ENCODE measurements at regions not wholly inside any gene's neighbourhood (a gene's known extent, or its start where the extent isn't known, plus 50 kb on each side); places are given as distances from the start of the nearest gene placed in this dataset.

DNA sequence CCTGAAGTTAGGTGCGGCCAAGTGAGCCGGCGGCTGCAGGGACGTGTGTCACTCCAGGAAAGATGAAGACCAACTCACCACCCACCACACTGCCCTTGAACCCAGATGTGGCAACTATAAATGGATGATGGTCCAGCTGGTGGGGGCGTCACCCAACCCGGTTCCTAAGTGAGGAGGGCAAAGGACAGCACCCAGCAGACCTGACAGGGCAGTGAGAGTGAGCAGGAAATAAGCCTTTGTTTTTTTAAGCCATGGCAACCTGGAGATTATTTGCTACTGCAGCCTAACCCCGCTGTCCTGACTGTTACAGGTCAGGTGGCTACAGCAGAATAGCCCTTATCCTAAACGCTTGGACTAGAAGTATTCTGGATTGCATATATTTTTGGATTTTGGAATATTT, 228.9 kb downstream of the CTTN start:
- Histone ChIP-seq H3K36me3 (ENCODE audit: insufficient read depth, low read length, poor library complexity, severe bottlenecking) (no peaks in the 10 kb centered on the region), H3K4me1 (ENCODE audit: insufficient read depth, low read length, poor library complexity, severe bottlenecking) (no peaks in the 10 kb centered on the region), H3K4me3 (ENCODE audit: low read depth, low read length, poor library complexity, severe bottlenecking) (no peak overlapping the region), H3K9me3 (ENCODE audit: low read depth, low read length, poor library complexity, severe bottlenecking) (no peaks in the 10 kb centered on the region), H3K27me3 (replicated peaks; ENCODE audit: insufficient read depth, low read depth, low read length, poor library complexity) (no peaks in the 10 kb centered on the region), H3K27ac (ENCODE audit: low read depth, low read length, poor library complexity, severe bottlenecking) (no peak overlapping the region)
- no peak for DNase-seq (ENCODE audit: low spot score)
- no peak for TF ChIP-seq EZH2 (IDR thresholded peaks at IDR 0.05; ENCODE audit: borderline replicate concordance, low read depth, low read length, poor library complexity, severe bottlenecking)
- TF ChIP-seq, protein P1, sequence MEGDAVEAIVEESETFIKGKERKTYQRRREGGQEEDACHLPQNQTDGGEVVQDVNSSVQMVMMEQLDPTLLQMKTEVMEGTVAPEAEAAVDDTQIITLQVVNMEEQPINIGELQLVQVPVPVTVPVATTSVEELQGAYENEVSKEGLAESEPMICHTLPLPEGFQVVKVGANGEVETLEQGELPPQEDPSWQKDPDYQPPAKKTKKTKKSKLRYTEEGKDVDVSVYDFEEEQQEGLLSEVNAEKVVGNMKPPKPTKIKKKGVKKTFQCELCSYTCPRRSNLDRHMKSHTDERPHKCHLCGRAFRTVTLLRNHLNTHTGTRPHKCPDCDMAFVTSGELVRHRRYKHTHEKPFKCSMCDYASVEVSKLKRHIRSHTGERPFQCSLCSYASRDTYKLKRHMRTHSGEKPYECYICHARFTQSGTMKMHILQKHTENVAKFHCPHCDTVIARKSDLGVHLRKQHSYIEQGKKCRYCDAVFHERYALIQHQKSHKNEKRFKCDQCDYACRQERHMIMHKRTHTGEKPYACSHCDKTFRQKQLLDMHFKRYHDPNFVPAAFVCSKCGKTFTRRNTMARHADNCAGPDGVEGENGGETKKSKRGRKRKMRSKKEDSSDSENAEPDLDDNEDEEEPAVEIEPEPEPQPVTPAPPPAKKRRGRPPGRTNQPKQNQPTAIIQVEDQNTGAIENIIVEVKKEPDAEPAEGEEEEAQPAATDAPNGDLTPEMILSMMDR (conservative IDR thresholded peaks at IDR 0.05; ENCODE audit: low read depth, low read length): no peak
- ChIA-PET POLR2A (ENCODE audit: low non-redundant PET) (no interaction called here), CTCF (no interaction called here)
- intact Hi-C loops (cut with micrococcal nuclease; ENCODE audit: unreplicated experiment): no loop called here
- BruUV-seq (replicated peaks): no TSS peak

DNA sequence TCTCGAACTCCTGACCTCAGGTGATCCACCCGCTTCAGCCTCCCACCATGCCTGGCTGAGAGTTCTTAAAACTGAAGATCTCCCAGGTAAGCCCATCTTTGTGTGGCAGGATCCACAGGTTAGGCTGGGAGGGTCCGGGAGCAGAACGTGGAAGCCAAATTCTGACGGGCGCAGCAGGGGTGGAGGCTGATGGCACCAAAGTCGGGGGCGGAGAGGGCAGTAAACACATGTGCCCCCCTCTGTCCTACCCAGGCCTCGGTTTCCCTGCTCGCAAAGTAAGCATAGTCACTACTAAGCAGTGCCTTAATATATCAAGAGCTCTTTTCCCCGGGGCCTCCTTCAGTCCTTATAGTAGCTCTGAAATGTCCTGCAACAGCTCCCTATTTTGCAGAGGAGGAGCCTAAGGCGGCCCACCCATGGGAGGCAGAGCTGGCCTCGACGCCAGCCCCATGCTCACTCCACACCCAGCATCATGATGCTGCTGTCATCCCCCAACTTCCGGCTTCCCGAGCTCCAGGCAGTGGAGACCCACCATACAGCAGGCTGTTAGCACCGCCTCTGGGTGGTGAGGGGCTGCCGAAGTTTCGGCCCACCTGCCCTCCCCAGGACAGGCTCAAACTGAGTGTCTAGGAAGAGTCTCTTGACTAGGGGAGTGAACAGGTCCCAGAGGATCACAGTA, 230.0 kb downstream of the CTTN start:
- Histone ChIP-seq H3K9me3 (ENCODE audit: low read depth, low read length, poor library complexity, severe bottlenecking) (no peaks in the 10 kb centered on the region), H3K4me3 (ENCODE audit: low read depth, low read length, poor library complexity, severe bottlenecking) (no peak overlapping the region), H3K4me1 (ENCODE audit: insufficient read depth, low read length, poor library complexity, severe bottlenecking) (no peaks in the 10 kb centered on the region), H3K36me3 (ENCODE audit: insufficient read depth, low read length, poor library complexity, severe bottlenecking) (no peaks in the 10 kb centered on the region), H3K27me3 (replicated peaks; ENCODE audit: insufficient read depth, low read depth, low read length, poor library complexity) (no peaks in the 10 kb centered on the region), H3K27ac (ENCODE audit: low read depth, low read length, poor library complexity, severe bottlenecking) (no peak overlapping the region)
- intact Hi-C loops (cut with micrococcal nuclease; ENCODE audit: unreplicated experiment): no loop called here
- ChIA-PET CTCF (no interaction called here), POLR2A (ENCODE audit: low non-redundant PET) (no interaction called here)
- TF ChIP-seq EZH2 (IDR thresholded peaks at IDR 0.05; ENCODE audit: borderline replicate concordance, low read depth, low read length, poor library complexity, severe bottlenecking): no peak
- TF ChIP-seq, protein P1 (conservative IDR thresholded peaks at IDR 0.05; ENCODE audit: low read depth, low read length): no peak
- no peak for DNase-seq (ENCODE audit: low spot score)
- no TSS peak for BruUV-seq (replicated peaks)

DNA sequence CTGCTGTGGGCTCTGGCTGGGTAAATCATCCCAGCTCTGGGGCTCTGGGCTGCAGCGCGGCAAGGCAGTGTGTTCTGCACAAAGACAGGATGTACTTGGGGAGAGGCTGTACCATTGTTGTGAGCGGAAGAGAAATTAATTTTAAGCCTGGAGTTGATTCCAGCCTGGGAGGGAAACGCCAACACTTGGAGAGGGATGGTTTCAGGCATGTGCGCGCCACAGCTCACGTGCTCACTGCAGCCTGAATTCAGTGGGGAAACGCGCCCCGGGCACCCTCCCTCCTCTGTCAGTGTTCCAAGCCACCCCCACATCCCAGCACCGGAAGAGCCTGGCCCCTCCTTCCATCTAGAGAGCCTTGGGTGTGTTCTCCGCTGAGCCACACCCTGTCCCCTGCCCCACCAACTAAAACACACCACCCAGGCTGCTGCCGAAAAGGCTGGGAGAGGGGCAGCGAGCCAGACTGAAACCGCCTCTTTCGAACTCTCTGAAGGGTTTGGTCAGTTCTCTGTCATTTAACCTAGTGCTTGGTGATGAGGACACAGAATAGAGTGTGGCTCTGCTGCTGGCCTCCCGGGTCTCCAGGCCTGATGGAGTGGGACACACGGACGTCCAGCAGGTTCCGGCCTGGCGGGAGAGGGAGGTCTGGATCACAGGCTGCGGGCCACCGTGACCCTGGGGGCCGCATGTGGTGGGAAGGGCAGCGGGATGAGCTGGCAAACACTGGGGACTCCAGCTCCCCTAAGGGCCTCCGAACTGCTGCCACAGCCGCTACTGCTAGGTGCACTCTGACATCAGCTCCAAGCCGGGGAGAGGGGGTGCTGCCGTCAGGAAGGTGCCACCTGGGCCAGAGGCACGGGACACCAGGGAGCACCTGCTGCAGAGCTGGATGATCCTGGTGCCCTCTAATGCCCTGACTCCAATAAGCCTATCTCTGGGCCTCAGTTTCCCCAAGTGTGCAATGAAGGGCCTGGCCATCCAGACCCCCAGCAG, 230.8 kb downstream of the CTTN start:
- ChIA-PET POLR2A (ENCODE audit: low non-redundant PET) (no interaction called here), CTCF (no interaction called here)
- H3K27ac ChIP-seq (ENCODE audit: low read depth, low read length, poor library complexity, severe bottlenecking): no peak overlapping the region
- H3K9me3 ChIP-seq (ENCODE audit: low read depth, low read length, poor library complexity, severe bottlenecking): no peaks in the 10 kb centered on the region
- BruUV-seq (replicated peaks): no TSS peak
- DNase-seq (ENCODE audit: low spot score): peak; percentile 48
- intact Hi-C loops (cut with micrococcal nuclease; ENCODE audit: unreplicated experiment): no loop called here
- TF ChIP-seq EZH2 (IDR thresholded peaks at IDR 0.05; ENCODE audit: borderline replicate concordance, low read depth, low read length, poor library complexity, severe bottlenecking): no peak
- TF ChIP-seq, protein P1 (conservative IDR thresholded peaks at IDR 0.05; ENCODE audit: low read depth, low read length): no peak
- no peaks in the 10 kb centered on the region for H3K27me3 ChIP-seq (replicated peaks; ENCODE audit: insufficient read depth, low read depth, low read length, poor library complexity)
- no peaks in the 10 kb centered on the region for H3K36me3 ChIP-seq (ENCODE audit: insufficient read depth, low read length, poor library complexity, severe bottlenecking)
- no peaks in the 10 kb centered on the region for H3K4me1 ChIP-seq (ENCODE audit: insufficient read depth, low read length, poor library complexity, severe bottlenecking)
- no peak overlapping the region for H3K4me3 ChIP-seq (ENCODE audit: low read depth, low read length, poor library complexity, severe bottlenecking)

Measured in A673 (cell line).